Suprapubic skin (tissue), 4 donors: ENCODE measurements at regions not wholly inside any gene's neighbourhood (a gene's known extent, or its start where the extent isn't known, plus 50 kb on each side); places are given as distances from the start of the nearest gene placed in this dataset.

Experiments
- DNase-seq, 2 donors: peaks; one replicate each; pipeline ENCODE4 v3.0.0-alpha.2; 2019; ENCODE audit warnings: low spot score in 2 of 2
- H3K27ac ChIP-seq: fragments of 200-600 bp; sonication (generic); one replicate; pipeline ENCODE4 v1.5.1; 2019
- H3K27me3 ChIP-seq: fragments of 200-600 bp; sonication (generic); one replicate; pipeline ENCODE4 v1.5.1; 2019
- H3K36me3 ChIP-seq: fragments of 200-600 bp; sonication (generic); one replicate; pipeline ENCODE4 v1.5.1; 2019
- H3K4me1 ChIP-seq: fragments of 200-600 bp; sonication (generic); one replicate; pipeline ENCODE4 v1.5.1; 2019
- H3K4me3 ChIP-seq: fragments of 200-600 bp; sonication (generic); one replicate; pipeline ENCODE4 v1.5.1; 2019; ENCODE audit warnings: mild to moderate bottlenecking
- H3K9me3 ChIP-seq: fragments of 200-600 bp; sonication (generic); one replicate; pipeline ENCODE4 v1.5.1; 2019
- CTCF ChIP-seq, 2 donors: fragments of 200-600 bp in 1 of 2; fragments of 450-650 bp in 1 of 2; sonication (generic) in 1 of 2; IDR thresholded peaks; one replicate each; pipeline ENCODE4 v1.5.1; 2016 to 2019; ENCODE audit warnings: antibody characterized with exemption in 2 of 2, mild to moderate bottlenecking in 1 of 2, moderate library complexity in 1 of 2
- EP300 ChIP-seq: sonication (generic); formaldehyde crosslinking; IDR thresholded peaks from one replicate; pipeline ENCODE4 v1.6.1; 2017; ENCODE audit warnings: antibody characterized with exemption
- POLR2A ChIP-seq, 2 donors: fragments of 450-650 bp; IDR thresholded peaks; one replicate each; pipeline ENCODE4 v1.6.1; 2017; ENCODE audit warnings: antibody characterized with exemption in 2 of 2, mild to moderate bottlenecking in 2 of 2, moderate library complexity in 2 of 2
- POLR2AphosphoS5 ChIP-seq, 3 donors: sonication (generic); formaldehyde crosslinking; IDR thresholded peaks; one replicate each; pipeline ENCODE4 v1.6.1; 2017; ENCODE audit warnings: antibody characterized with exemption in 3 of 3
- WGBS: methylation state at CpG from one replicate; pipeline ENCODE4 v1.1.5; 2018; 5-methylcytosine and 5-hydroxymethylcytosine counted together

DNA sequence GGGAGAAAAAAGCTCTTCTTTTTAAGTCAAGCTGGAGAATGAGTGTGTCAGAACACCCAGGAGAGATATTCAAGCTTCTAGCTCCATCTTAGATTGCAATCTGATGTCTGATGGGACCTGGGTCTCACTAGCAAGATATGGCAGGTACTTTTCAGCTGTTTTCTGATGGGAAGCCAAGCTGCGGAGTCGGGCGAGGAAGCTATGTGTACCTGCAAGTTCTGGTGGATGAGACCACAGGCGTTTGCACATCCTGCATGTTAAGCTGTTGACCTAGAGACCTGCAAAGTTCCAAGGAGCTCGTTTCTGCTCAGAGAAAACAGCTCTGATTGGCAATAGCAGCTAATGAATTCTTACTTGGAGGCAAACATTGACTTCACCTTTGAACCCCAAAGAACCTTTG is 167.3 kb upstream of the GATB start:
- no peaks in the 10 kb centered on the region for H3K4me1 ChIP-seq
- no peak overlapping the region for H3K27ac ChIP-seq
- H3K36me3 ChIP-seq: no peaks in the 10 kb centered on the region
- H3K9me3 ChIP-seq: no peaks in the 10 kb centered on the region
- 75% methylated on average over 5 of the region's 5 CpGs for whole genome bisulfite sequencing
- no peaks in the 10 kb centered on the region for H3K27me3 ChIP-seq
- no peak for TF ChIP-seq POLR2A (IDR thresholded peaks at IDR 0.05)
- no peak for TF ChIP-seq CTCF (IDR thresholded peaks at IDR 0.05)
- TF ChIP-seq POLR2AphosphoS5 (IDR thresholded peaks at IDR 0.05): no peak
- no peak overlapping the region for H3K4me3 ChIP-seq
- no peak for DNase-seq

GRCh38 chr4:151922811-151923210 is 162.0 kb upstream of the GATB start:
- no peak overlapping the region for H3K4me3 ChIP-seq
- H3K4me1 ChIP-seq: no peaks in the 10 kb centered on the region
- H3K27ac ChIP-seq: no peak overlapping the region
- no peaks in the 10 kb centered on the region for H3K36me3 ChIP-seq
- 79% methylated on average over 5 of the region's 5 CpGs for WGBS
- no peaks in the 10 kb centered on the region for H3K27me3 ChIP-seq
- TF ChIP-seq CTCF (IDR thresholded peaks at IDR 0.05) (no peak), EP300 (no peak), POLR2A (IDR thresholded peaks at IDR 0.05) (no peak), POLR2AphosphoS5 (IDR thresholded peaks at IDR 0.05) (no peak)
- DNase-seq: no peak
- H3K9me3 ChIP-seq: no peaks in the 10 kb centered on the region

- no peaks in the 10 kb centered on the region for H3K36me3 ChIP-seq
- TF ChIP-seq EP300 (no peak), POLR2AphosphoS5 (IDR thresholded peaks at IDR 0.05) (no peak), CTCF (IDR thresholded peaks at IDR 0.05) (no peak)
- H3K9me3 ChIP-seq: no peaks in the 10 kb centered on the region
- WGBS: 83% methylated on average over 4 of the region's 4 CpGs
- DNase-seq: no peak
- H3K4me3 ChIP-seq: no peak overlapping the region
- H3K27me3 ChIP-seq: no peaks in the 10 kb centered on the region
- no peak overlapping the region for H3K27ac ChIP-seq
- H3K4me1 ChIP-seq: no peaks in the 10 kb centered on the region
Observed at GRCh38 chr4:151922306-151922705, 161.5 kb upstream of the GATB start.

DNA sequence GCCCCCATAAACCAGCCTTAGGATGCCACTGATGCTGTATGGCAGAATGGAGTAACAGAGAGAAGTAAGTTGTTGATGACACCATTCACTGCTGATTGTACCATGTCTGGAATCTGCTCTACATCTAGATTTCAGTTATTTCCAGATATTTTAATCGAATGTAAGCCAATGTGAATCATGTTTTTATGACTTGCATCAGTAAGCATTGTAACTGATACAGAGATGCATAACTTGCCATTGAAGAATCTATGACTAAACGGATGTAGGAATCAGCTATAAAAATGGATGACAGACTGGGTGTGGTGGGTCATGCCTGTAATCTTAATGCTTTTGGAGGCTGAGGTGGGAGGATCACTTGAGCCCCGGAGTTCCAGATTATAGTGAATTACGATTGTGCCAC is 161.0 kb upstream of the GATB start:
- Histone ChIP-seq H3K27ac (no peak overlapping the region), H3K4me1 (no peaks in the 10 kb centered on the region), H3K36me3 (no peaks in the 10 kb centered on the region), H3K27me3 (no peaks in the 10 kb centered on the region), H3K4me3 (no peak overlapping the region), H3K9me3 (no peaks in the 10 kb centered on the region)
- no peak for DNase-seq
- TF ChIP-seq POLR2A (IDR thresholded peaks at IDR 0.05) (no peak), CTCF (IDR thresholded peaks at IDR 0.05) (no peak), POLR2AphosphoS5 (IDR thresholded peaks at IDR 0.05) (no peak), EP300 (no peak)
- 83% methylated on average over 4 of the region's 4 CpGs for WGBS

- no peaks in the 10 kb centered on the region for H3K9me3 ChIP-seq
- H3K27me3 ChIP-seq: no peaks in the 10 kb centered on the region
- H3K4me1 ChIP-seq: no peaks in the 10 kb centered on the region
- no peaks in the 10 kb centered on the region for H3K36me3 ChIP-seq
- no peak for DNase-seq
- TF ChIP-seq POLR2A (IDR thresholded peaks at IDR 0.05) (no peak), EP300 (no peak), POLR2AphosphoS5 (IDR thresholded peaks at IDR 0.05) (no peak), CTCF (IDR thresholded peaks at IDR 0.05) (no peak)
- no peak overlapping the region for H3K4me3 ChIP-seq
- no peak overlapping the region for H3K27ac ChIP-seq
Observed at GRCh38 chr4:151921386-151921785, 160.6 kb upstream of the GATB start.
